ENCODE measurements at regions not wholly inside any gene's neighbourhood (a gene's known extent, or its start where the extent isn't known, plus 50 kb on each side); places are given as distances from the start of the nearest gene placed in this dataset.
"Not testable (repeated sequence)": the region's sequence is repeated elsewhere in the genome, so short reads cannot be mapped to it uniquely, and the experiment has no call there.

GRCh38 chr5:120934031-120934430 lies 469.9 kb downstream of the PRR16 start:
- H3K36me3 ChIP-seq: no peaks in the 10 kb centered on the region
- no peak overlapping the region for H3K4me3 ChIP-seq
- no peak for DNase-seq
- no peak for ATAC-seq
- H3K4me1 ChIP-seq: no peaks in the 10 kb centered on the region
- no peak overlapping the region for H3K27ac ChIP-seq
- WGBS, 4 donors: 27 to 44% (median 34%) methylated on average over 1 of the region's 1 CpG
- no peak for TF ChIP-seq POLR2A (IDR thresholded peaks at IDR 0.05)
- TF ChIP-seq CTCF (IDR thresholded peaks at IDR 0.05): no peak
- no peaks in the 10 kb centered on the region for H3K27me3 ChIP-seq
- no peaks in the 10 kb centered on the region for H3K9me3 ChIP-seq
- intact Hi-C loops (cut with DNase I): no loop called here

DNA sequence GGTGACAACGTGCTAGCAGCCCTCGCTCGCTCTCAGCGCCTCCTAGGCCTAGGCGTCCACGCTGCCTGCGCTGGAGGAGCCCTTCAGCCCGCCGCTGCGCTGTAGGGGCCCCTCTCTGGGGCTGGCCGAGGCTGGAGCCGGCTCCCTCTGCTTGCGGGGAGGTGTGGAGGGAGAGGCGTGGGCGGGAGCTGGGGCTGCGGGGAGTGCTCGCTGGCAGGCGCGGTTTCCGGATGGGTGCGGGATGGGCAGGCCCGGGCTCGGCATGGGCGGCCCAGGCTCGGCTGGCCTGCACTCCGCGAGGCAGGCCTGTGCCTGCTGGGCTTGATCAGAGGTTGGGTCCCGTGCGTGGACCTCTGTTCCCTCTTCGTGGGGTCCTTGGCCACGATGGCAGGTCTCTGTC lies 472.6 kb downstream of the PRR16 start:
- intact Hi-C loops (cut with DNase I): no loop called here
- H3K9me3 ChIP-seq: no peaks in the 10 kb centered on the region
- H3K4me3 ChIP-seq: no peak overlapping the region
- no peak overlapping the region for H3K27ac ChIP-seq
- TF ChIP-seq CTCF (IDR thresholded peaks at IDR 0.05) (no peak), POLR2A (IDR thresholded peaks at IDR 0.05) (no peak)
- no peaks in the 10 kb centered on the region for H3K27me3 ChIP-seq
- no peak for ATAC-seq
- no peaks in the 10 kb centered on the region for H3K4me1 ChIP-seq
- 85 to 92% (median 91%) methylated on average over 30 to 31 of the region's 31 CpGs for WGBS, 4 donors
- H3K36me3 ChIP-seq: no peaks in the 10 kb centered on the region
- no peak for DNase-seq

- Histone ChIP-seq H3K4me1 (no peaks in the 10 kb centered on the region), H3K4me3 (no peak overlapping the region), H3K27ac (no peak overlapping the region), H3K27me3 (no peaks in the 10 kb centered on the region), H3K36me3 (no peaks in the 10 kb centered on the region), H3K9me3 (no peaks in the 10 kb centered on the region)
- WGBS, 4 donors: 54 to 69% (median 57%) methylated on average over 1 of the region's 1 CpG
- no peak for TF ChIP-seq CTCF (IDR thresholded peaks at IDR 0.05)
- ATAC-seq (no peak), DNase-seq (no peak)
- intact Hi-C loops (cut with DNase I): no loop called here
Observed at GRCh38 chr5:120938604-120939003, 474.5 kb downstream of the PRR16 start.

- no peak for ATAC-seq
Observed at GRCh38 chr5:120942596-120943350, 478.7 kb downstream of the PRR16 start.

DNA sequence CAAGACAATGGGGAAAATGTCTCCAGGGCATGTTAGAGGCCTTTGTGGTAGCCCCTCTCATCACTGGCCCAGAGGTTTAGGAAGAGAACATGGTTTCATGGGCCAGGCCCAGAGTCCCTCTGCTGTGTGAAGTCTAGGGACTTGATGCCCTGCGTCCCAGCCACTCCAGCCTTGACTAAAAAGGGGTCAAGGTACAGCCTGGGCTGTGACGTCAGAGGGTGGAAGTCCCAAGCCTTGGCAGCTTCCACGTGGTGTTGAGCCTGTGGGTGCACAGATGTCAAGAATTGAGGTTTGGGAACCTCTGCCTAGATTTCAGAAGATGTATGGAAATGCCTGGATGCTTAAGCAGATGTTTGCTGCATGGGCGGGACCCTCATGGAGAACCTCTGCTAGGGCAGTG lies 485.5 kb downstream of the PRR16 start:
- H3K4me1 ChIP-seq; H3K36me3 ChIP-seq; DNase-seq; H3K27ac ChIP-seq; H3K4me3 ChIP-seq; intact Hi-C loops (cut with DNase I); H3K27me3 ChIP-seq; ATAC-seq: not testable (repeated sequence)
- H3K9me3 ChIP-seq: peaks cover 0 to 28% (median 13%) of the 10 kb centered on the region in 12 donors
- WGBS, 4 donors: 70 to 82% (median 77%) methylated on average over 4 of the region's 4 CpGs

More at GRCh38 chr5:120942596-120943350, 478.7 kb downstream of the PRR16 start:
- H3K4me3 ChIP-seq: no peak overlapping the region
- no peaks in the 10 kb centered on the region for H3K9me3 ChIP-seq
- no peak overlapping the region for H3K27ac ChIP-seq
- H3K36me3 ChIP-seq: no peaks in the 10 kb centered on the region
- no peak for DNase-seq
- no peaks in the 10 kb centered on the region for H3K27me3 ChIP-seq
- TF ChIP-seq CTCF (IDR thresholded peaks at IDR 0.05) (no peak), POLR2A (IDR thresholded peaks at IDR 0.05) (no peak)
- 72 to 77% (median 74%) methylated on average over 8 of the region's 8 CpGs for WGBS, 4 donors
- intact Hi-C loops (cut with DNase I): no loop called here
- no peaks in the 10 kb centered on the region for H3K4me1 ChIP-seq

- DNase-seq; H3K27me3 ChIP-seq; H3K27ac ChIP-seq; H3K4me1 ChIP-seq; H3K4me3 ChIP-seq; H3K36me3 ChIP-seq; intact Hi-C loops (cut with DNase I); ATAC-seq: not testable (repeated sequence)
- WGBS, 4 donors: 48 to 67% (median 51%) methylated on average over 2 of the region's 2 CpGs
- H3K9me3 ChIP-seq: peaks cover 0 to 32% (median 13%) of the 10 kb centered on the region in 12 donors
Observed at GRCh38 chr5:120953445-120953844, 489.3 kb downstream of the PRR16 start.

All from heart left ventricle (tissue), 16 donors.